IPS-15b (cell line): ENCODE measurements at regions not wholly inside any gene's neighbourhood (a gene's known extent, or its start where the extent isn't known, plus 50 kb on each side); places are given as distances from the start of the nearest gene placed in this dataset.

Experiments
- H3K27me3 ChIP-seq: one replicate; pipeline ENCODE4 v1.6.1; 2013; ENCODE audit warnings: low read length; ENCODE audit not compliant: control insufficient read depth, insufficient read depth
- H3K36me3 ChIP-seq: one replicate; pipeline ENCODE4 v1.6.1; 2013; ENCODE audit warnings: low read length; ENCODE audit not compliant: control insufficient read depth, insufficient read depth
- H3K4me1 ChIP-seq: one replicate; pipeline ENCODE4 v1.6.1; 2013; ENCODE audit warnings: mild to moderate bottlenecking, low read length; ENCODE audit not compliant: control insufficient read depth, insufficient read depth
- H3K4me3 ChIP-seq: one replicate; pipeline ENCODE4 v1.5.1; 2013; ENCODE audit warnings: low read depth, low read length
- H3K9ac ChIP-seq: one replicate; pipeline ENCODE4 v1.6.1; 2013; ENCODE audit warnings: low read depth, mild to moderate bottlenecking, low read length
- H3K9me3 ChIP-seq: one replicate; pipeline ENCODE4 v1.6.1; 2013; ENCODE audit warnings: mild to moderate bottlenecking, low read length; ENCODE audit not compliant: control insufficient read depth, insufficient read depth

GRCh38 chr6:109292983-109293586 is 89.2 kb downstream of the CD164 start:
- Histone ChIP-seq H3K27me3 (no peaks in the 10 kb centered on the region), H3K9ac (no peak overlapping the region), H3K9me3 (no peaks in the 10 kb centered on the region), H3K4me3 (no peak overlapping the region), H3K4me1 (peaks cover 3% of the 10 kb centered on the region), H3K36me3 (no peaks in the 10 kb centered on the region)

- no peak overlapping the region for H3K9ac ChIP-seq
- no peaks in the 10 kb centered on the region for H3K27me3 ChIP-seq
- H3K4me3 ChIP-seq: no peak overlapping the region
- H3K4me1 ChIP-seq: peaks cover 3% of the 10 kb centered on the region
- H3K9me3 ChIP-seq: no peaks in the 10 kb centered on the region
- H3K36me3 ChIP-seq: no peaks in the 10 kb centered on the region
Measured at GRCh38 chr6:109292420-109292819, 89.8 kb downstream of the CD164 start.

GRCh38 chr6:109291902-109292301 is 90.4 kb downstream of the CD164 start:
- Histone ChIP-seq H3K36me3 (no peaks in the 10 kb centered on the region), H3K9me3 (no peaks in the 10 kb centered on the region), H3K4me3 (no peak overlapping the region), H3K9ac (no peak overlapping the region), H3K4me1 (peaks cover 3% of the 10 kb centered on the region), H3K27me3 (no peaks in the 10 kb centered on the region)

- Histone ChIP-seq H3K9me3 (no peaks in the 10 kb centered on the region), H3K27me3 (no peaks in the 10 kb centered on the region), H3K4me1 (peaks cover 3% of the 10 kb centered on the region), H3K4me3 (no peak overlapping the region), H3K36me3 (no peaks in the 10 kb centered on the region), H3K9ac (no peak overlapping the region)
Measured at GRCh38 chr6:109290143-109290931, 91.9 kb downstream of the CD164 start.

GRCh38 chr6:109285366-109285765 is 96.9 kb downstream of the CD164 start:
- H3K9me3 ChIP-seq: no peaks in the 10 kb centered on the region
- no peaks in the 10 kb centered on the region for H3K36me3 ChIP-seq
- no peaks in the 10 kb centered on the region for H3K27me3 ChIP-seq
- no peaks in the 10 kb centered on the region for H3K4me1 ChIP-seq
- no peak overlapping the region for H3K4me3 ChIP-seq
- no peak overlapping the region for H3K9ac ChIP-seq

GRCh38 chr6:109284675-109285074 is 97.6 kb downstream of the CD164 start:
- no peaks in the 10 kb centered on the region for H3K36me3 ChIP-seq
- no peaks in the 10 kb centered on the region for H3K9me3 ChIP-seq
- H3K9ac ChIP-seq: no peak overlapping the region
- H3K4me3 ChIP-seq: no peak overlapping the region
- no peaks in the 10 kb centered on the region for H3K27me3 ChIP-seq
- no peaks in the 10 kb centered on the region for H3K4me1 ChIP-seq

- Histone ChIP-seq H3K9me3 (no peaks in the 10 kb centered on the region), H3K4me3 (no peak overlapping the region), H3K36me3 (no peaks in the 10 kb centered on the region), H3K4me1 (no peaks in the 10 kb centered on the region), H3K27me3 (no peaks in the 10 kb centered on the region), H3K9ac (no peak overlapping the region)
Measured at GRCh38 chr6:109282756-109283155, 99.5 kb downstream of the CD164 start.

GRCh38 chr6:109279628-109280027 is 102.6 kb downstream of the CD164 start:
- peaks cover 1% of the 10 kb centered on the region for H3K4me1 ChIP-seq
- no peaks in the 10 kb centered on the region for H3K27me3 ChIP-seq
- no peaks in the 10 kb centered on the region for H3K36me3 ChIP-seq
- no peak overlapping the region for H3K9ac ChIP-seq
- no peak overlapping the region for H3K4me3 ChIP-seq
- H3K9me3 ChIP-seq: no peaks in the 10 kb centered on the region

- Histone ChIP-seq H3K9me3 (no peaks in the 10 kb centered on the region), H3K4me3 (no peak overlapping the region), H3K9ac (no peak overlapping the region), H3K27me3 (no peaks in the 10 kb centered on the region), H3K36me3 (peaks cover 8% of the 10 kb centered on the region), H3K4me1 (peaks cover 7% of the 10 kb centered on the region)
Measured at GRCh38 chr6:109271622-109272021, 110.6 kb downstream of the CD164 start.

GRCh38 chr6:109269953-109270517 is 112.2 kb downstream of the CD164 start:
- Histone ChIP-seq H3K4me3 (no peak overlapping the region), H3K9ac (no peak overlapping the region), H3K36me3 (peaks cover 8% of the 10 kb centered on the region), H3K27me3 (no peaks in the 10 kb centered on the region), H3K9me3 (no peaks in the 10 kb centered on the region), H3K4me1 (peaks cover 7% of the 10 kb centered on the region)

- Histone ChIP-seq H3K4me1 (peaks cover under 1% of the 10 kb centered on the region), H3K9ac (no peak overlapping the region), H3K27me3 (no peaks in the 10 kb centered on the region), H3K4me3 (no peak overlapping the region), H3K9me3 (no peaks in the 10 kb centered on the region), H3K36me3 (peaks cover 8% of the 10 kb centered on the region)
Measured at GRCh38 chr6:109269057-109269456, 113.2 kb downstream of the CD164 start.

- H3K36me3 ChIP-seq: peaks cover 10% of the 10 kb centered on the region
- no peaks in the 10 kb centered on the region for H3K9me3 ChIP-seq
- no peak overlapping the region for H3K9ac ChIP-seq
- H3K4me1 ChIP-seq: no peaks in the 10 kb centered on the region
- H3K27me3 ChIP-seq: no peaks in the 10 kb centered on the region
- H3K4me3 ChIP-seq: no peak overlapping the region
Measured at GRCh38 chr6:109265530-109265929, 116.7 kb downstream of the CD164 start.
